HepG2 (cell line): ENCODE measurements at regions not wholly inside any gene's neighbourhood (a gene's known extent, or its start where the extent isn't known, plus 50 kb on each side); places are given as distances from the start of the nearest gene placed in this dataset.
A peak's percentile ranks its signal among the peaks of the same experiment; 100 is the strongest.

Source experiments
- ATAC-seq: fragments of 200-7000 bp; cut with Tn5 transposase; 3 replicates; pipeline ENCODE4 v1.9.1; 2020; ENCODE audit warnings: mild to moderate bottlenecking, moderate library complexity
- BruUV-seq: library from RNA; stranded (reverse); fragments of 400-500 nt; replicated peaks from 2 replicates; lab custom pipeline; 2021; lab: Mats Ljungman, UMichigan
- CTCF ChIA-PET: fragments of 300-600 bp; formaldehyde crosslinking; extraction: SDS; loops from one replicate; lab custom pipeline; 2021; ENCODE audit warnings: low total read pairs, inconsistent platforms, low intra/inter-chr PET ratio; lab: Yijun Ruan, JAX
- POLR2A ChIA-PET: fragments of 350-600 bp; sonication (Branson Sonifier 250); formaldehyde crosslinking; loops from one replicate; lab custom pipeline; 2020; ENCODE audit warnings: antibody characterized with exemption, inconsistent platforms; lab: Yijun Ruan, JAX
- DNase-seq: peaks from one replicate; pipeline ENCODE4 v3.0.0-alpha.2; 2015; ENCODE audit warnings: low spot score
- FAIRE-seq: peaks from 3 replicates; lab custom pipeline; 2011; peaks lifted over from hg19 to GRCh38; lab: Jason Lieb, UNC
- H2AFZ ChIP-seq: one replicate; pipeline ENCODE4 v1.6.1; 2011; ENCODE audit warnings: low read length, inconsistent platforms
- H3K27ac ChIP-seq: fragments of 300-600 bp; 3 replicates; pipeline ENCODE4 v1.8.0; 2011; ENCODE audit warnings: mixed run types, mild to moderate bottlenecking, mixed read lengths, low read length, inconsistent platforms; ENCODE audit not compliant: insufficient read depth; ENCODE audit errors: extremely low read length
- H3K27me3 ChIP-seq, 2 experiments: fragments of 200-600 bp in 1 of 2; 2 replicates in 1 of 2; 3 replicates in 1 of 2; pipeline versions ENCODE4 v1.6.0 to v1.8.0; 2011; ENCODE audit warnings: low read length in 2 of 2, mild to moderate bottlenecking in 2 of 2, moderate library complexity in 2 of 2, inconsistent platforms in 1 of 2; ENCODE audit not compliant: insufficient read depth in 2 of 2, control insufficient read depth in 1 of 2
- H3K36me3 ChIP-seq, 2 experiments: fragments of 200-600 bp in 1 of 2; replicated peaks in 1 of 2; 2 replicates in 1 of 2; 3 replicates in 1 of 2; pipeline versions ENCODE4 v1.5.1 to v1.8.0; 2011; ENCODE audit warnings: low read length in 2 of 2, inconsistent platforms in 1 of 2; ENCODE audit not compliant: insufficient read depth in 2 of 2, control insufficient read depth in 1 of 2
- H3K4me1 ChIP-seq: 2 replicates; pipeline ENCODE4 v1.5.1; 2012; ENCODE audit warnings: low read length, inconsistent platforms; ENCODE audit not compliant: insufficient read depth
- H3K4me2 ChIP-seq: 2 replicates; pipeline ENCODE4 v1.6.0; 2011; ENCODE audit warnings: low read depth, low read length, inconsistent platforms
- H3K4me3 ChIP-seq, 3 experiments: fragments of 200-600 bp in 1 of 3; sonication (generic), shearing (Covaris generic) in 1 of 3; replicated peaks in 1 of 3; 2 replicates each; pipeline ENCODE4 v1.5.1; 2011 to 2016; ENCODE audit warnings: low read length in 3 of 3, inconsistent platforms in 2 of 3, low read depth in 2 of 3, mild to moderate bottlenecking in 2 of 3, control low read depth in 1 of 3, mixed read lengths in 1 of 3; ENCODE audit not compliant: insufficient read depth in 1 of 3
- H3K79me2 ChIP-seq: one replicate; pipeline ENCODE4 v1.6.1; 2011; ENCODE audit warnings: low read length, inconsistent platforms; ENCODE audit not compliant: insufficient read depth
- H3K9ac ChIP-seq: 2 replicates; pipeline ENCODE4 v1.6.0; 2011; ENCODE audit warnings: mild to moderate bottlenecking, low read depth, low read length, inconsistent platforms; ENCODE audit not compliant: insufficient read depth
- H3K9me3 ChIP-seq: 2 replicates; pipeline ENCODE4 v1.5.1; 2012; ENCODE audit warnings: mild to moderate bottlenecking, low read length
- H4K20me1 ChIP-seq: 2 replicates; pipeline ENCODE4 v1.6.0; 2011; ENCODE audit warnings: inconsistent platforms, mild to moderate bottlenecking, low read length, moderate library complexity; ENCODE audit not compliant: insufficient read depth
- CBX2 ChIP-seq, 2 experiments: fragments of 200-600 bp in 1 of 2; sonication (generic); formaldehyde crosslinking in 1 of 2; IDR thresholded peaks; 2 replicates each; pipeline versions ENCODE4 v1.7.0 to v1.8.1; 2018 to 2022; ENCODE audit warnings: low read depth in 2 of 2, low read length in 1 of 2, mild to moderate bottlenecking in 1 of 2, missing genetic modification reagents in 1 of 2
- GLI4 ChIP-seq: sonication (generic); formaldehyde crosslinking; IDR thresholded peaks from 2 replicates; pipeline ENCODE4 v1.5.1; 2020; ENCODE audit warnings: missing genetic modification reagents, mild to moderate bottlenecking, moderate library complexity, borderline replicate concordance
- HMGA1 ChIP-seq: sonication (generic); formaldehyde crosslinking; conservative IDR thresholded peaks from 2 replicates; pipeline ENCODE4 v1.4.0; 2020; ENCODE audit warnings: missing genetic modification reagents
- MAFF ChIP-seq: IDR thresholded peaks from 2 replicates; pipeline ENCODE4 v1.6.1; 2011; ENCODE audit warnings: low read depth, low read length, improper control_type of control experiment
- MAFK ChIP-seq, 2 experiments: IDR thresholded peaks in 1 of 2; conservative IDR thresholded peaks in 1 of 2; 2 replicates each; pipeline ENCODE4 v1.6.1; 2011; ENCODE audit warnings: improper control_type of control experiment in 2 of 2, low read length in 2 of 2
- MED8 ChIP-seq: sonication (generic); formaldehyde crosslinking; IDR thresholded peaks from 2 replicates; pipeline ENCODE4 v1.8.1; 2023; ENCODE audit warnings: mild to moderate bottlenecking, missing genetic modification reagents; ENCODE audit not compliant: insufficient replicate concordance
- NFE2L2 ChIP-seq: fragments of 150-350 bp; IDR thresholded peaks from 2 replicates; pipeline ENCODE4 v1.6.1; 2014; ENCODE audit warnings: low read length
- PRMT3 ChIP-seq: sonication (generic); formaldehyde crosslinking; IDR thresholded peaks from 2 replicates; pipeline ENCODE4 v1.8.1; 2022; ENCODE audit warnings: low read depth, mild to moderate bottlenecking, moderate library complexity, missing genetic modification reagents, borderline replicate concordance
- RBM22 ChIP-seq: fragments of 200-400 bp; formaldehyde crosslinking; optimal IDR thresholded peaks from 2 replicates; pipeline ENCODE3; 2017; ENCODE audit warnings: mild to moderate bottlenecking, low read length, moderate library complexity
- SUZ12 ChIP-seq: fragments of 150-350 bp; IDR thresholded peaks from 2 replicates; pipeline ENCODE4 v1.6.1; 2014; ENCODE audit warnings: low read depth, low read length
- ZFP36L1 ChIP-seq: sonication (generic); formaldehyde crosslinking; IDR thresholded peaks from 2 replicates; pipeline ENCODE4 v1.8.0; 2022; ENCODE audit warnings: mild to moderate bottlenecking, missing genetic modification reagents, moderate library complexity
- ZNF260 ChIP-seq: sonication (generic); formaldehyde crosslinking; IDR thresholded peaks from 2 replicates; pipeline ENCODE4 v1.4.0; 2020; ENCODE audit warnings: missing genetic modification reagents, low read depth, mild to moderate bottlenecking, borderline replicate concordance
- ZNF343 ChIP-seq: sonication (generic); formaldehyde crosslinking; IDR thresholded peaks from 2 replicates; pipeline ENCODE4 v1.4.0; 2020; ENCODE audit warnings: mild to moderate bottlenecking, missing genetic modification reagents
- ZNF354B ChIP-seq: sonication (generic); formaldehyde crosslinking; IDR thresholded peaks from 2 replicates; pipeline ENCODE4 v1.8.0; 2022; ENCODE audit warnings: mild to moderate bottlenecking, missing genetic modification reagents
- ZNF879 ChIP-seq: sonication (generic); formaldehyde crosslinking; IDR thresholded peaks from 2 replicates; pipeline ENCODE4 v1.8.1; 2023; ENCODE audit warnings: missing genetic modification reagents
- ZNF883 ChIP-seq: sonication (generic); formaldehyde crosslinking; IDR thresholded peaks from 2 replicates; pipeline ENCODE4 v1.5.1; 2020; ENCODE audit warnings: mild to moderate bottlenecking, missing genetic modification reagents; ENCODE audit errors: not compliant biosample characterization
- WGBS: methylation state at CpG from one replicate; pipeline ENCODE4 v1.1.6; 2017; ENCODE audit warnings: low lambda C conversion rate; 5-methylcytosine and 5-hydroxymethylcytosine counted together
- in situ Hi-C: cut with HindIII; loops from 2 replicates; pipeline ENCODE4 v1.10.0; 2017; ENCODE audit warnings: low pct_unique_long_range_greater_than_20kb; ENCODE audit not compliant: extremely low pct_ligation_motif_present
- intact Hi-C: fragments of 100-400 bp; cut with micrococcal nuclease; formaldehyde crosslinking; loops from one replicate; pipeline ENCODE4 v1.10.0; 2022; ENCODE audit not compliant: unreplicated experiment
- TF ChIP-seq, protein P1 (sequence below): sonication (generic); formaldehyde crosslinking; IDR thresholded peaks from 2 replicates; pipeline ENCODE4 v1.4.0; 2020; ENCODE audit warnings: missing genetic modification reagents, borderline replicate concordance
- TF ChIP-seq, protein P2 (sequence below): IDR thresholded peaks from 2 replicates; pipeline ENCODE4 v1.6.1; 2016
- TF ChIP-seq, protein P3 (sequence below): sonication (generic); formaldehyde crosslinking; IDR thresholded peaks from 2 replicates; pipeline ENCODE4 v1.8.1; 2023; ENCODE audit warnings: missing genetic modification reagents, inconsistent platforms, borderline replicate concordance

DNA sequence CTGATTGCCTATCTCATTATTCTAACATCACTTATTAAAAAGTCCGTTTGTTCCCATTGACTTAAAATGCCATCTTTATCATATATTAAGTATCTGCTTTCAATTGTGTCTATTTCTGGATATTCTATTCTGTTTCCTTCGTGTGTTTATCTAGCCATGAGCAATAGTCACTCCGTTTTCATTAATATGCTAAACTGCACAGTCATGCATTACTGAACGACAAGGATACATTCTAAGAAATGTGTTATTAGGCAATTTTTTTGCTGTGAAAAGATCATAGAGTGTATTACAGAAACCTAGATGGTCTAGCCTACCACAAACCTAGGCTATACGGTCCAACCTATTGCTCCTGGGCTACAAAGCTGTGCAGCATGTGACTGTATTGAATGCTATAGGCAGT is 482.9 kb downstream of the IRX1 start:
- in situ Hi-C loops, result no loop called here
- POLR2A ChIA-PET, result no interaction called here
- DNase-seq, result no peak

DNA sequence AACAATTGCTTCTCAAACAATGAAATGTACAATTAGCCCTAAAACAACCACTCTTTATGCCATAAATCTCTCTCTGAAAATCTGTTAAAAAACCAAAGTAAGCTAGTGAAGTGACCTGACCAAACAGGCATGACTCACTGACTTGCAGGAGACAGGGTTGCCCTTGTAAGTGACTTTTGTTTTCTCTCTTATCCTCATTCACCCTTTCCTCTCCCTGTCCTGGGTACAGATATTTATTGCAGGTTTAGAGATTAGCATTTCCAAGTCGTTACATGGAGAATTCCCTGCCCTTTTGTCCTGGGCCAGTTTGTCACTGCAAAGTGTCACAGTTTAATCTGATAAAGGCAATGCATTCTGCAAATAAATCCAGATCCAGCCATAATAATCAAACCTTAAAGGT is 484.2 kb downstream of the IRX1 start:
- no peak for ATAC-seq
- no peaks in the 10 kb centered on the region for H3K79me2 ChIP-seq
- peaks cover 87% of the 10 kb centered on the region for H3K9me3 ChIP-seq
- H4K20me1 ChIP-seq, result no peaks in the 10 kb centered on the region
- H2AFZ ChIP-seq, result no peak overlapping the region
- DNase-seq, result no peak
- no peak overlapping the region for H3K4me2 ChIP-seq
- H3K9ac ChIP-seq, result no peak overlapping the region
- H3K27me3 ChIP-seq, result no peaks in the 10 kb centered on the region
- intact Hi-C loops, result no loop called here
- no peak for FAIRE-seq
- CTCF ChIA-PET, result no interaction called here
- in situ Hi-C loops, result no loop called here
- H3K4me3 ChIP-seq, result no peak overlapping the region
- POLR2A ChIA-PET, result no interaction called here
- no peak overlapping the region for H3K27ac ChIP-seq
- WGBS, result 4% methylated on average over 1 of the region's 1 CpG
- no peaks in the 10 kb centered on the region for H3K4me1 ChIP-seq
- H3K36me3 ChIP-seq, result no peaks in the 10 kb centered on the region; a peak in 1 of 5 replicates
- no TSS peak for BruUV-seq
- TF ChIP-seq, protein P1, sequence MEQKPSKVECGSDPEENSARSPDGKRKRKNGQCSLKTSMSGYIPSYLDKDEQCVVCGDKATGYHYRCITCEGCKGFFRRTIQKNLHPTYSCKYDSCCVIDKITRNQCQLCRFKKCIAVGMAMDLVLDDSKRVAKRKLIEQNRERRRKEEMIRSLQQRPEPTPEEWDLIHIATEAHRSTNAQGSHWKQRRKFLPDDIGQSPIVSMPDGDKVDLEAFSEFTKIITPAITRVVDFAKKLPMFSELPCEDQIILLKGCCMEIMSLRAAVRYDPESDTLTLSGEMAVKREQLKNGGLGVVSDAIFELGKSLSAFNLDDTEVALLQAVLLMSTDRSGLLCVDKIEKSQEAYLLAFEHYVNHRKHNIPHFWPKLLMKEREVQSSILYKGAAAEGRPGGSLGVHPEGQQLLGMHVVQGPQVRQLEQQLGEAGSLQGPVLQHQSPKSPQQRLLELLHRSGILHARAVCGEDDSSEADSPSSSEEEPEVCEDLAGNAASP (CRISPR knock-in tag), result no peak
- TF ChIP-seq HMGA1 (CRISPR knock-in tag) (no peak), PRMT3 (no peak), MAFF (no peak), SUZ12 (no peak), GLI4 (CRISPR knock-in tag) (no peak), ZFP36L1 (CRISPR knock-in tag) (no peak), ZNF354B (CRISPR knock-in tag) (no peak), MED8 (CRISPR knock-in tag) (no peak), CBX2 (IDR thresholded peaks at IDR 0.05; ENCODE audit: low read depth, low read length) (no peak), CBX2 (CRISPR knock-in tag; IDR thresholded peaks at IDR 0.05; ENCODE audit: low read depth) (no peak), ZNF883 (CRISPR knock-in tag) (no peak), ZNF260 (CRISPR knock-in tag) (no peak)
- TF ChIP-seq, protein P2, sequence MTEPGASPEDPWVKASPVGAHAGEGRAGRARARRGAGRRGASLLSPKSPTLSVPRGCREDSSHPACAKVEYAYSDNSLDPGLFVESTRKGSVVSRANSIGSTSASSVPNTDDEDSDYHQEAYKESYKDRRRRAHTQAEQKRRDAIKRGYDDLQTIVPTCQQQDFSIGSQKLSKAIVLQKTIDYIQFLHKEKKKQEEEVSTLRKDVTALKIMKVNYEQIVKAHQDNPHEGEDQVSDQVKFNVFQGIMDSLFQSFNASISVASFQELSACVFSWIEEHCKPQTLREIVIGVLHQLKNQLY, result no peak
- TF ChIP-seq, protein P3, sequence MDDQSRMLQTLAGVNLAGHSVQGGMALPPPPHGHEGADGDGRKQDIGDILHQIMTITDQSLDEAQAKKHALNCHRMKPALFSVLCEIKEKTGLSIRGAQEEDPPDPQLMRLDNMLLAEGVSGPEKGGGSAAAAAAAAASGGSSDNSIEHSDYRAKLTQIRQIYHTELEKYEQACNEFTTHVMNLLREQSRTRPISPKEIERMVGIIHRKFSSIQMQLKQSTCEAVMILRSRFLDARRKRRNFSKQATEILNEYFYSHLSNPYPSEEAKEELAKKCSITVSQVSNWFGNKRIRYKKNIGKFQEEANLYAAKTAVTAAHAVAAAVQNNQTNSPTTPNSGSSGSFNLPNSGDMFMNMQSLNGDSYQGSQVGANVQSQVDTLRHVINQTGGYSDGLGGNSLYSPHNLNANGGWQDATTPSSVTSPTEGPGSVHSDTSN (CRISPR knock-in tag), result no peak

More for the DNA sequence above, 482.9 kb downstream of the IRX1 start:
- ATAC-seq, result no peak
- peaks cover 86% of the 10 kb centered on the region for H3K9me3 ChIP-seq
- no TSS peak for BruUV-seq
- H3K79me2 ChIP-seq, result no peaks in the 10 kb centered on the region
- TF ChIP-seq NFE2L2, result 0 out of 2 replicates have a peak, but pooled peaks have one; percentile 38
- no peak for TF ChIP-seq RBM22
- TF ChIP-seq ZNF879 (CRISPR knock-in tag), result no peak
- no peak for TF ChIP-seq ZNF343
- TF ChIP-seq MAFF, result 0 out of 2 replicates have a peak, but pooled peaks have one; percentile 5
- TF ChIP-seq MAFK (conservative IDR thresholded peaks at IDR 0.05 in 1 of 2, IDR thresholded peaks at IDR 0.05 in 1 of 2; ENCODE audit: low read length in 2 of 2), result peak in 1 of 2 experiments; percentile 13; a peak in 1 of 4 replicates
- H3K4me3 ChIP-seq, result no peak overlapping the region
- intact Hi-C loops, result no loop called here
- no peak overlapping the region for H3K9ac ChIP-seq
- FAIRE-seq, result no peak
- H3K27me3 ChIP-seq, result no peaks in the 10 kb centered on the region
- no peaks in the 10 kb centered on the region for H3K4me1 ChIP-seq
- no peaks in the 10 kb centered on the region for H3K36me3 ChIP-seq
- H3K27ac ChIP-seq, result no peak overlapping the region
- H3K4me2 ChIP-seq, result no peak overlapping the region
- CTCF ChIA-PET, result no interaction called here
- H4K20me1 ChIP-seq, result no peaks in the 10 kb centered on the region
- no peak overlapping the region for H2AFZ ChIP-seq
- WGBS, result 5% methylated on average over 5 of the region's 5 CpGs
